ENCODE measurements at regions not wholly inside any gene's neighbourhood (a gene's known extent, or its start where the extent isn't known, plus 50 kb on each side); places are given as distances from the start of the nearest gene placed in this dataset.

GRCh38 chr2:20523073-20523798 is 76.4 kb downstream of the RHOB start:
- TF ChIP-seq ISL1 (CRISPR knock-in tag; IDR thresholded peaks at IDR 0.05) (no peak), TOX (CRISPR knock-in tag; IDR thresholded peaks at IDR 0.05; ENCODE audit: borderline replicate concordance) (no peak), BACH2 (CRISPR knock-in tag; IDR thresholded peaks at IDR 0.05; ENCODE audit: borderline replicate concordance) (no peak)

All from SK-N-SH treated with all-trans-retinoic acid at 6 μM for 48 hours (cell line).